GM19467 (cell line): ENCODE measurements at regions not wholly inside any gene's neighbourhood (a gene's known extent, or its start where the extent isn't known, plus 50 kb on each side); places are given as distances from the start of the nearest gene placed in this dataset.
A peak's percentile ranks its signal among the peaks of the same experiment; 100 is the strongest.

ENCODE experiments used
- ATAC-seq: cut with Tn5 transposase; IDR thresholded peaks from one replicate; pipeline ENCODE4 v1.9.1; 2021; ENCODE audit warnings: mild to moderate bottlenecking, moderate library complexity; ENCODE audit not compliant: unreplicated experiment

GRCh38 chr4:140281828-140282552 lies 91.5 kb upstream of the SCOC start:
- ATAC-seq, result no peak

- ATAC-seq, result no peak
Observed at GRCh38 chr4:140277576-140277975, 95.9 kb upstream of the SCOC start.

GRCh38 chr4:140271553-140271952 lies 101.9 kb upstream of the SCOC start:
- ATAC-seq, result no peak

- no peak for ATAC-seq
Observed at GRCh38 chr4:140269369-140269768, 104.1 kb upstream of the SCOC start.

GRCh38 chr4:140268186-140268841 lies 105.1 kb upstream of the SCOC start:
- no peak for ATAC-seq

GRCh38 chr4:140267576-140267975 lies 105.9 kb upstream of the SCOC start:
- ATAC-seq, result no peak

- no peak for ATAC-seq
Observed at GRCh38 chr4:140266958-140267568, 106.4 kb upstream of the SCOC start.

- ATAC-seq, result no peak
Observed at GRCh38 chr4:140260227-140260626, 106.2 kb upstream of the MAML3 start.

- no peak for ATAC-seq
Observed at GRCh38 chr4:140258476-140258875, 104.5 kb upstream of the MAML3 start.

- no peak for ATAC-seq
Observed at GRCh38 chr4:140257461-140258305, 103.7 kb upstream of the MAML3 start.

- no peak for ATAC-seq
Observed at GRCh38 chr4:140256941-140257340, 103.0 kb upstream of the MAML3 start.

- no peak for ATAC-seq
Observed at GRCh38 chr4:140256335-140256734, 102.4 kb upstream of the MAML3 start.

- no peak for ATAC-seq
Observed at GRCh38 chr4:140255927-140256326, 101.9 kb upstream of the MAML3 start.

- no peak for ATAC-seq
Observed at GRCh38 chr4:140255467-140255866, 101.5 kb upstream of the MAML3 start.

- ATAC-seq, result no peak
Observed at GRCh38 chr4:140254651-140255299, 100.8 kb upstream of the MAML3 start.

- ATAC-seq, result no peak
Observed at GRCh38 chr4:140253556-140254027, 99.6 kb upstream of the MAML3 start.

GRCh38 chr4:140252742-140253555 lies 99.0 kb upstream of the MAML3 start:
- peak; percentile 49 for ATAC-seq

GRCh38 chr4:140252141-140252741 lies 98.3 kb upstream of the MAML3 start:
- no peak for ATAC-seq

GRCh38 chr4:140251571-140251970 lies 97.6 kb upstream of the MAML3 start:
- no peak for ATAC-seq
